BLaER1 treated with 17β-estradiol and CSF1 and Interleukin-3, amounts not matched to agents 10 nM and 100 nM (cell line): ENCODE measurements at regions not wholly inside any gene's neighbourhood (a gene's known extent, or its start where the extent isn't known, plus 50 kb on each side); places are given as distances from the start of the nearest gene placed in this dataset.

Source experiments
- H3K27ac ChIP-seq, 11 experiments: shearing (Covaris generic); formaldehyde crosslinking; 2 replicates each; pipeline ENCODE4 v1.8.1; 2022
- H3K27me3 ChIP-seq, 11 experiments: shearing (Covaris generic); formaldehyde crosslinking; 2 replicates each; pipeline ENCODE4 v1.8.1; 2022
- H3K36me3 ChIP-seq, 11 experiments: shearing (Covaris generic); formaldehyde crosslinking; 2 replicates each; pipeline ENCODE4 v1.8.1; 2022
- H3K4me1 ChIP-seq, 10 experiments: shearing (Covaris generic); formaldehyde crosslinking; 2 replicates each; pipeline ENCODE4 v1.8.1; 2022
- H3K4me2 ChIP-seq, 11 experiments: shearing (Covaris generic); formaldehyde crosslinking; 2 replicates each; pipeline ENCODE4 v1.8.1; 2022
- H3K4me3 ChIP-seq, 10 experiments: shearing (Covaris generic); formaldehyde crosslinking; 2 replicates each; pipeline ENCODE4 v1.8.1; 2022
- H3K9ac ChIP-seq, 11 experiments: shearing (Covaris generic); formaldehyde crosslinking; 2 replicates each; pipeline ENCODE4 v1.8.1; 2022
- H3K9me3 ChIP-seq, 11 experiments: shearing (Covaris generic); formaldehyde crosslinking; replicated peaks in 1 of 11; 2 replicates each; pipeline ENCODE4 v1.8.1; 2022
- H4K20me1 ChIP-seq, 11 experiments: shearing (Covaris generic); formaldehyde crosslinking; 2 replicates each; pipeline ENCODE4 v1.8.1; 2022
- Cebpa-rat ChIP-seq, 11 experiments: shearing (Covaris generic); IDR thresholded peaks; 2 replicates each; pipeline ENCODE4 v1.8.1; 2022

DNA sequence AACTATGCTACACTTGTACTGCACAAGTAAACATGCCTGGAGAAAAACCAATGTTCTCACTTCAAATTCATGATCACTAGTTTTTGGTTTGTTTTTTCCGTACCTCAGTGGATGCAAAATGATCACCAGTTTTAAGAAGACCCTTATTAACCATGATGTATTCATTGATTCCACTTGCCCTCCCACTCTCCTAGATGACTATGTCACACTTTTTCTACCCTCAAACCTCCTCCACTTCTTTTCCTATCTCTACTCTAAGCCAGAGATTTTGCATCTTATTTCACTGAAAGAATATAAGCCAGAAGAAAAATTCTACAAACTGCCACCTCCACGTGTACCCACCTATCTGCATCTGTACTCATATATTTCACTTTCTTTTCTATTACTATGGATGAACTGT, 186.2 kb upstream of the NAMPT start:
- Histone ChIP-seq H3K9ac (no peak overlapping the region), H3K4me3 (no peak overlapping the region), H3K36me3 (no peaks in the 10 kb centered on the region), H3K4me2 (no peak overlapping the region), H3K27me3 (no peaks in the 10 kb centered on the region), H3K9me3 (no peaks in the 10 kb centered on the region; a peak in 1 of 22 replicates), H3K27ac (no peak overlapping the region), H4K20me1 (no peaks in the 10 kb centered on the region), H3K4me1 (peaks cover 15 to 22% (median 17%) of the 10 kb centered on the region in 10 experiments)
- TF ChIP-seq Cebpa-rat (IDR thresholded peaks at IDR 0.05): no peak

DNA sequence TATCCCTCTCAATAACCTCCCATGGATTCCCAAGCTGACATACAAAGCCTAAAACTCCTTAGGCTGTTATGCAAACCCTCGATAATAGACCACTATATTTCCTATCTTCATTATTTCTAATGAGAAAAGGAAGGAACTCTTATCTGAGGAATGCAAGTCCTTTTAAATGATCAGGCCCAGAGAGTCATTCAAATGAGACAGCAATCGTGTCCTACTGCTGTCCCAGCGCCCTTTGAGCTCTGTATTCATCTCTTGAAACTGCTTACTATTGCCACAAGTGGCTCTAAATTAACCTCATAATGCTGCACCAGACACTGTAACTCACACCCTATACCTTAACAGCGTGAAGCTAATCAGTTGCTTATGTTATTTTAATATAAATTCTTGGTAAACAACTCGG, 182.1 kb upstream of the NAMPT start:
- TF ChIP-seq Cebpa-rat (IDR thresholded peaks at IDR 0.05): no peak
- Histone ChIP-seq H3K9ac (no peak overlapping the region), H3K4me3 (no peak overlapping the region), H3K36me3 (no peaks in the 10 kb centered on the region), H4K20me1 (no peaks in the 10 kb centered on the region), H3K27ac (no peak overlapping the region), H3K4me2 (no peak overlapping the region), H3K4me1 (peaks cover 26 to 57% (median 34%) of the 10 kb centered on the region in 10 experiments), H3K27me3 (no peaks in the 10 kb centered on the region), H3K9me3 (no peaks in the 10 kb centered on the region; a peak in 1 of 22 replicates)

DNA sequence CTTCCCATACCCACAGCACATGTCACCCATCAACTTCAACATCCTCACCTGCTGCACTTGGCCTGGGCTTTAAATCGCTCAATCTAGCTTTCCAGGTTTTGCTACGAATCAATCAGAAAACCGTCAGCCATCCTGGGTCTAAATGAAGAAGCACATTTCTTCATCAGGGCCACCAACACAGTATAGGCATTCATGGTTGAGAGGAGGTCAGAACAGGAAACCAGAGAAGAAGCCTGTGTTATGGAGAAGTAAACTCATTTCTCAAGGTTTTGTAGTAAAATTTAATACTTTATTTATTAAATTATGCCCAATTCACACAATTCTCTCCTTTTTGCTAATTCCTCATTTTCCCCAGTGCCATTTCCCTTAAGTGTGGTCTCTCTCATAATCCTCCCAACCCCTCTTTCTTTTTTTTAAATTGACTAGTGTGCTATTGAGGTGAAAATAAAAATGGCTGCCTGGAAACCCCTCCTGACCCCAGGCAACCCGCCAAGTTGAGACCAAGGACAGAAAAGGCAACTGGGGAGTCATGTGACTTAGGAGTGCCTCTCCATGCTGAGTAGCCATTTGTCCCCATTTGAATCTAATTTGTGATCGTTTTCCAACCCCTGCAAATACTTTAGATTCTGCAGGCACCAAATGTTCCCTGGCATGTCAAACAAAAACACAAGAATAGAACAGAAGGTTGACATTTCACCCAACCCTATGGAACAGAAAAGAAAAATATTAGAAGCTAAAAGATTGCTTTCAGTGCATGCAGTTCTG, 181.1 kb upstream of the NAMPT start:
- Histone ChIP-seq H3K9me3 (peaks cover 0 to under 1% (median 0%) of the 10 kb centered on the region in 11 experiments; a peak in 3 of 22 replicates), H3K36me3 (no peaks in the 10 kb centered on the region)
- no peak for TF ChIP-seq Cebpa-rat (IDR thresholded peaks at IDR 0.05)

DNA sequence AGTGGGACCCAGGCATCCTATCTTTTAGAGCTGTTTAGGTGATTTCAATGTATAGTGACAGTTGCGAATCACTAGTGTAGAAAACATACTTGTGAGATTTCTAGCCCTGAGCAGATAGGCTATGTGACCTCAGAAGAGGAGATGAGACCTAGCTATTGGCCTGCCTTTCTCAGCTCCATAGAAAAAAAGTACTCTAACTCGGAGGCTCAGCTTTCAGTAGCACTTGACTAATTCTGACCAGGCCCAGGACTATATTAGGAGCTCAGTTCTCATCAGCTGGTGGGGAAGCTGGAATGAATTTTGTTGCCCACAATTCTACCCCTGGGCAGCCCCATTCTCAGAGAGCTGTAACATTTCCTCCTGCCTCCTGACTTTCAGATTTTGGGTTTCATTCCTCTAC, 179.9 kb upstream of the NAMPT start:
- no peak overlapping the region for H3K9ac ChIP-seq
- no peaks in the 10 kb centered on the region for H4K20me1 ChIP-seq
- peak overlapping the region in 5 of 11 experiments; percentile 6 to 39 (median 27); a peak in 4 of 22 replicates for H3K27ac ChIP-seq
- H3K4me2 ChIP-seq: peak overlapping the region in 9 of 11 experiments; percentile 37 to 73 (median 57); a peak in 16 of 22 replicates
- no peaks in the 10 kb centered on the region for H3K27me3 ChIP-seq
- H3K4me1 ChIP-seq: peaks cover 25 to 75% (median 34%) of the 10 kb centered on the region in 10 experiments
- H3K4me3 ChIP-seq: no peak overlapping the region
- no peaks in the 10 kb centered on the region for H3K36me3 ChIP-seq
- H3K9me3 ChIP-seq: peaks cover 0 to 13% (median 6%) of the 10 kb centered on the region in 11 experiments; a peak in 11 of 22 replicates
- TF ChIP-seq Cebpa-rat (IDR thresholded peaks at IDR 0.05): no peak

More for the DNA sequence above, 181.1 kb upstream of the NAMPT start:
- H3K4me1 ChIP-seq: peaks cover 26 to 66% (median 34%) of the 10 kb centered on the region in 10 experiments
- H3K4me3 ChIP-seq: no peak overlapping the region
- peak overlapping the region in 8 of 11 experiments; percentile 6 to 42 (median 29); a peak in 12 of 22 replicates for H3K27ac ChIP-seq
- H3K4me2 ChIP-seq: peak overlapping the region; percentile 37 to 73 (median 56)
- no peak overlapping the region for H3K9ac ChIP-seq
- no peaks in the 10 kb centered on the region for H3K27me3 ChIP-seq
- no peaks in the 10 kb centered on the region for H4K20me1 ChIP-seq

DNA sequence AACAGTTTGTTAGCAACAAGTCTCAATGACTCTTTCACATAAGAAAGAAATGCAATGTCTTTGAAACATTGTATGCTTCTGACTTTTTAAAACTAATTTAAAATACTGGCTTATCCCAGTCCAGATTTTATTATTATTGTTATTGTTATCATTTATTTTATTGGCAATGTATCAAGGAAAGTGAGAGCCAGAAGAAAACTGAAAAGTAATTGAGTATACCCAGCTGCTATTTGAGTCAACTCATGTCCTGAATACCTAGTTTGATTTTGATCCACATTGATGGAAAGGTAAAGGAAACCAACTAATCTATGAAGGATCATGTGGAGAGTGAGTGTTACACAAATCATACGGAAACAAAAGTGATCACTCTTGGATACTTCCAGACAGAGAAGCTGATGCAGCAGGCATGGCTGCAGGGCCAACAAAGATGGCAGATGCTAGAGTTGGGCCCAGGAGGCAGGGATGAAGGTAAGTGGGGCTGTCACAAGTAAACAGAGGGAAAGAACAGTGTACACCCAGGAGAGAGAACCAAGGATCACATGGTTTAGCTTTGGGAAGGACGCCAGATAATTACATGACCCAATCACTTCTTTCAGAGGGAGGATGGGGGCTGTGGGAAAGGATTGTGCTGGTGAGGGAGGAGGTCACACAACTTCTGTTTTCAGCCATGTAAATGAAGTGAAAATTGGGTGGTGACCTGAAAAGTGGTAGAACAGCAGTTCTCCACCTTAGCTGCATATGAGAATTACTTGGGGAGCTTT, 179.2 kb upstream of the NAMPT start:
- H3K9ac ChIP-seq: no peak overlapping the region
- H3K27ac ChIP-seq: peak overlapping the region in 2 of 11 experiments; percentile 6 to 11; a peak in 2 of 22 replicates
- H3K36me3 ChIP-seq: no peaks in the 10 kb centered on the region
- TF ChIP-seq Cebpa-rat (IDR thresholded peaks at IDR 0.05): no peak
- peaks cover 19 to 70% (median 27%) of the 10 kb centered on the region in 10 experiments for H3K4me1 ChIP-seq
- peak overlapping the region in 4 of 11 experiments; percentile 10 to 73 (median 54); a peak in 8 of 22 replicates for H3K4me2 ChIP-seq
- no peaks in the 10 kb centered on the region for H4K20me1 ChIP-seq
- no peaks in the 10 kb centered on the region for H3K27me3 ChIP-seq
- no peak overlapping the region for H3K4me3 ChIP-seq
- peaks cover under 1 to 19% (median 11%) of the 10 kb centered on the region in 11 experiments; a peak in 16 of 22 replicates for H3K9me3 ChIP-seq

- Histone ChIP-seq H3K4me2 (peak overlapping the region in 3 of 11 experiments; percentile 26 to 82 (median 78); a peak in 5 of 22 replicates), H3K36me3 (no peaks in the 10 kb centered on the region), H3K27me3 (no peaks in the 10 kb centered on the region), H3K4me1 (peaks cover 11 to 63% (median 18%) of the 10 kb centered on the region in 10 experiments; a peak in 19 of 20 replicates), H3K9ac (peak overlapping the region in 2 of 11 experiments; percentile 59 to 73; a peak in 3 of 22 replicates), H3K27ac (peak overlapping the region in 3 of 11 experiments; percentile 15 to 84 (median 73); a peak in 4 of 22 replicates), H3K9me3 (peaks cover 11 to 30% (median 21%) of the 10 kb centered on the region in 11 experiments; a peak in 19 of 22 replicates), H3K4me3 (no peak overlapping the region), H4K20me1 (no peaks in the 10 kb centered on the region)
- no peak for TF ChIP-seq Cebpa-rat (IDR thresholded peaks at IDR 0.05)
Measured at GRCh38 chr7:106462914-106463482, 178.2 kb upstream of the NAMPT start.

GRCh38 chr7:106462365-106462859, 177.6 kb upstream of the NAMPT start:
- Histone ChIP-seq H3K4me1 (peaks cover 11 to 63% (median 17%) of the 10 kb centered on the region in 10 experiments; a peak in 19 of 20 replicates), H3K4me3 (no peak overlapping the region), H3K27ac (peak overlapping the region in 4 of 11 experiments; percentile 32 to 84 (median 54); a peak in 6 of 22 replicates), H3K27me3 (no peaks in the 10 kb centered on the region), H4K20me1 (no peaks in the 10 kb centered on the region), H3K9me3 (peaks cover 16 to 35% (median 26%) of the 10 kb centered on the region in 11 experiments), H3K9ac (peak overlapping the region in 2 of 11 experiments; percentile 59 to 73; a peak in 5 of 22 replicates), H3K4me2 (peak overlapping the region in 3 of 11 experiments; percentile 26 to 82 (median 78); a peak in 6 of 22 replicates), H3K36me3 (no peaks in the 10 kb centered on the region)
- TF ChIP-seq Cebpa-rat (IDR thresholded peaks at IDR 0.05): no peak

- Histone ChIP-seq H3K36me3 (no peaks in the 10 kb centered on the region), H3K4me2 (peak overlapping the region in 2 of 11 experiments; percentile 0 to 82; a peak in 3 of 22 replicates), H3K27ac (peak overlapping the region in 1 of 11 experiments; percentile 34; a peak in 1 of 22 replicates), H4K20me1 (no peaks in the 10 kb centered on the region), H3K4me3 (no peak overlapping the region), H3K4me1 (peaks cover 7 to 57% (median 11%) of the 10 kb centered on the region in 10 experiments; a peak in 19 of 20 replicates), H3K9me3 (peaks cover 31 to 51% (median 39%) of the 10 kb centered on the region in 11 experiments), H3K9ac (no peak overlapping the region), H3K27me3 (no peaks in the 10 kb centered on the region)
- no peak for TF ChIP-seq Cebpa-rat (IDR thresholded peaks at IDR 0.05)
Measured at GRCh38 chr7:106460792-106461254, 176.0 kb upstream of the NAMPT start.
